ENCODE measurements at regions not wholly inside any gene's neighbourhood (a gene's known extent, or its start where the extent isn't known, plus 50 kb on each side); places are given as distances from the start of the nearest gene placed in this dataset.

- Histone ChIP-seq H3K79me2 (ENCODE audit: control insufficient read depth in 1 of 2, insufficient read depth in 2 of 2, low read length in 2 of 2) (no peaks in the 10 kb centered on the region), H2BK120ac (replicated peaks; ENCODE audit: low read depth, low read length) (no peak overlapping the region), H3K9me3 (ENCODE audit: insufficient read depth in 2 of 2, low read depth in 1 of 2, low read length in 1 of 2) (no peaks in the 10 kb centered on the region; a peak in 1 of 4 replicates), H3K79me1 (ENCODE audit: low read depth, low read length) (no peaks in the 10 kb centered on the region), H2BK5ac (ENCODE audit: low read depth, low read length) (no peak overlapping the region), H3K4me1 (replicated peaks in 1 of 4; ENCODE audit: control insufficient read depth in 3 of 4, insufficient read depth in 4 of 4, low read length in 3 of 4) (peaks cover 0 to 4% (median 0%) of the 10 kb centered on the region in 4 experiments; a peak in 1 of 7 replicates), H3K27me3 (replicated peaks in 1 of 4; ENCODE audit: control insufficient read depth in 3 of 4, extremely low read depth in 1 of 4, insufficient read depth in 3 of 4, low read length in 3 of 4) (no peaks in the 10 kb centered on the region), H3K27ac (ENCODE audit: low read depth, low read length) (no peak overlapping the region), H2AFZ (ENCODE audit: low read length) (no peak overlapping the region), H4K91ac (replicated peaks; ENCODE audit: insufficient read length, low read length) (no peak overlapping the region), H3K36me3 (ENCODE audit: control insufficient read depth in 2 of 4, insufficient read depth in 4 of 4, low read length in 3 of 4) (no peaks in the 10 kb centered on the region), H4K5ac (ENCODE audit: insufficient read length, low read depth, low read length) (no peak overlapping the region), H3K14ac (ENCODE audit: insufficient read length) (no peak overlapping the region), H2BK12ac (ENCODE audit: low read depth, low read length) (peak overlapping the region; percentile 68; the same call in 1 of the 2 replicates), H3K4me2 (ENCODE audit: insufficient read depth in 1 of 2, low read depth in 2 of 2, low read length in 2 of 2) (no peak overlapping the region), H3K23ac (ENCODE audit: insufficient read length) (no peak overlapping the region), H4K8ac (ENCODE audit: extremely low read depth, insufficient read depth, low read length) (no peak overlapping the region), H3K56ac (replicated peaks; ENCODE audit: insufficient read length, low read depth, low read length) (no peak overlapping the region), H3K9ac (replicated peaks in 1 of 4; ENCODE audit: extremely low read depth in 1 of 4, low read depth in 3 of 4, low read length in 3 of 4) (no peak overlapping the region), H3K4ac (replicated peaks; ENCODE audit: insufficient read length, low read depth, low read length) (no peak overlapping the region), H2AK5ac (ENCODE audit: low read depth, low read length) (no peak overlapping the region), H4K20me1 (replicated peaks in 1 of 2; ENCODE audit: control insufficient read depth in 1 of 2, insufficient read depth in 2 of 2, low read length in 2 of 2) (no peaks in the 10 kb centered on the region), H3K23me2 (ENCODE audit: low read depth, low read length) (no peaks in the 10 kb centered on the region), H3K18ac (ENCODE audit: extremely low read depth, low read length) (no peak overlapping the region; the same call in 1 of the 2 replicates), H3K4me3 (ENCODE audit: extremely low read depth in 1 of 4, insufficient read depth in 2 of 4, low read depth in 3 of 4, low read length in 4 of 4) (no peak overlapping the region), H2BK20ac (ENCODE audit: low read length) (no peak overlapping the region), H2BK15ac (ENCODE audit: low read length) (no peak overlapping the region)
- FAIRE-seq (no peak), DNase-seq (ENCODE audit: low read depth in 1 of 2, low spot score in 2 of 2) (no peak)
- TF ChIP-seq JUND (IDR thresholded peaks at IDR 0.05; ENCODE audit: low read length): no peak
- TF ChIP-seq PHF8 (conservative IDR thresholded peaks at IDR 0.05; ENCODE audit: low read depth, low read length): no peak
- no peak for TF ChIP-seq NANOG (IDR thresholded peaks at IDR 0.05; ENCODE audit: insufficient read depth, low read depth, low read length, poor library complexity, severe bottlenecking)
- TF ChIP-seq KDM4A (IDR thresholded peaks at IDR 0.05; ENCODE audit: low read depth, low read length, severe bottlenecking): no peak
- TF ChIP-seq SP2 (IDR thresholded peaks at IDR 0.05; ENCODE audit: low read length): no peak
- TF ChIP-seq E2F6 (IDR thresholded peaks at IDR 0.05): no peak
- no peak for TF ChIP-seq SP1 (IDR thresholded peaks at IDR 0.05; ENCODE audit: low read depth, low read length)
- ChIA-PET CTCF (ENCODE audit: partially characterized antibody) (no interaction called here), POLR2A (ENCODE audit: partially characterized antibody) (no interaction called here)
- 85% methylated on average over 5 of the region's 5 CpGs; no CpG with 5 or more reads in 1 of the 2 experiments for WGBS, 2 experiments (ENCODE audit: extremely low coverage in 1 of 2, insufficient coverage in 1 of 2, insufficient read length in 1 of 2, insufficient replicate concordance in 2 of 2, low coverage in 1 of 2, low lambda C conversion rate in 2 of 2, missing lambda C conversion rate in 1 of 2)
Measured at GRCh38 chr5:102077920-102078319, 218.2 kb downstream of the SLCO4C1 start.

All from H1 (cell line).